IPS-20b (cell line): ENCODE measurements at regions not wholly inside any gene's neighbourhood (a gene's known extent, or its start where the extent isn't known, plus 50 kb on each side); places are given as distances from the start of the nearest gene placed in this dataset.
"Not testable (repeated sequence)": the region's sequence is repeated elsewhere in the genome, so short reads cannot be mapped to it uniquely, and the experiment has no call there.

Experiments
- H3K27ac ChIP-seq: one replicate; pipeline ENCODE4 v1.5.1; 2013; ENCODE audit warnings: low read length
- H3K27me3 ChIP-seq: 2 replicates; pipeline ENCODE4 v1.6.1; 2013; ENCODE audit warnings: mild to moderate bottlenecking, low read length, inconsistent platforms; ENCODE audit not compliant: insufficient read depth
- H3K36me3 ChIP-seq: 2 replicates; pipeline ENCODE4 v1.6.1; 2013; ENCODE audit warnings: low read depth, mild to moderate bottlenecking, inconsistent platforms, low read length, moderate library complexity; ENCODE audit not compliant: insufficient read depth
- H3K4me1 ChIP-seq: 2 replicates; pipeline ENCODE4 v1.6.1; 2013; ENCODE audit warnings: mild to moderate bottlenecking, control low read depth, inconsistent platforms, low read length, moderate library complexity; ENCODE audit not compliant: insufficient read depth
- H3K4me3 ChIP-seq: 2 replicates; pipeline ENCODE4 v1.5.1; 2013; ENCODE audit warnings: mild to moderate bottlenecking, low read length, inconsistent platforms
- H3K9ac ChIP-seq: 2 replicates; pipeline ENCODE4 v1.6.1; 2013; ENCODE audit warnings: low read depth, mild to moderate bottlenecking, inconsistent platforms, low read length, moderate library complexity
- H3K9me3 ChIP-seq: 2 replicates; pipeline ENCODE4 v1.6.1; 2013; ENCODE audit warnings: mild to moderate bottlenecking, low read depth, low read length, inconsistent platforms; ENCODE audit not compliant: insufficient read depth

GRCh38 chr9:104345061-104345460 is 159.0 kb upstream of the OR13F1 start:
- Histone ChIP-seq H3K36me3 (no peaks in the 10 kb centered on the region), H3K9ac (no peak overlapping the region), H3K27ac (no peak overlapping the region), H3K4me1 (no peaks in the 10 kb centered on the region), H3K4me3 (no peak overlapping the region), H3K27me3 (no peaks in the 10 kb centered on the region), H3K9me3 (no peaks in the 10 kb centered on the region)

GRCh38 chr9:104350541-104350940 is 153.5 kb upstream of the OR13F1 start:
- Histone ChIP-seq H3K4me3 (no peak overlapping the region), H3K9me3 (no peaks in the 10 kb centered on the region), H3K27ac (no peak overlapping the region), H3K27me3 (no peaks in the 10 kb centered on the region), H3K4me1 (no peaks in the 10 kb centered on the region), H3K9ac (no peak overlapping the region), H3K36me3 (no peaks in the 10 kb centered on the region)

GRCh38 chr9:104351726-104352125 is 152.3 kb upstream of the OR13F1 start:
- Histone ChIP-seq H3K36me3 (no peaks in the 10 kb centered on the region), H3K9me3 (no peaks in the 10 kb centered on the region), H3K27ac (no peak overlapping the region), H3K9ac (no peak overlapping the region), H3K4me3 (no peak overlapping the region), H3K4me1 (no peaks in the 10 kb centered on the region), H3K27me3 (no peaks in the 10 kb centered on the region)

- H3K36me3 ChIP-seq: no peaks in the 10 kb centered on the region
- H3K27ac ChIP-seq: no peak overlapping the region
- H3K9ac ChIP-seq: no peak overlapping the region
- H3K4me3 ChIP-seq: no peak overlapping the region
- no peaks in the 10 kb centered on the region for H3K27me3 ChIP-seq
- H3K4me1 ChIP-seq: no peaks in the 10 kb centered on the region
- H3K9me3 ChIP-seq: peaks cover 6% of the 10 kb centered on the region; the same call in 1 of the 2 replicates
These were observed 142.9 kb upstream of the OR13F1 start for GRCh38 chr9:104361207-104361606.

- no peak overlapping the region for H3K4me3 ChIP-seq
- H3K9ac ChIP-seq: no peak overlapping the region
- H3K36me3 ChIP-seq: no peaks in the 10 kb centered on the region
- H3K9me3 ChIP-seq: peaks cover 6% of the 10 kb centered on the region; the same call in 1 of the 2 replicates
- no peak overlapping the region for H3K27ac ChIP-seq
- H3K4me1 ChIP-seq: no peaks in the 10 kb centered on the region
- H3K27me3 ChIP-seq: no peaks in the 10 kb centered on the region
These were observed 141.1 kb upstream of the OR13F1 start for GRCh38 chr9:104362912-104363472.

GRCh38 chr9:104367507-104367906 is 136.6 kb upstream of the OR13F1 start:
- Histone ChIP-seq H3K4me1 (no peaks in the 10 kb centered on the region), H3K27ac (no peak overlapping the region), H3K27me3 (no peaks in the 10 kb centered on the region), H3K9ac (no peak overlapping the region), H3K9me3 (peaks cover 6% of the 10 kb centered on the region; the same call in 1 of the 2 replicates), H3K36me3 (no peaks in the 10 kb centered on the region), H3K4me3 (no peak overlapping the region)

GRCh38 chr9:104368318-104368717 is 135.7 kb upstream of the OR13F1 start:
- H3K4me1 ChIP-seq, H3K36me3 ChIP-seq, H3K9ac ChIP-seq, H3K4me3 ChIP-seq, H3K27me3 ChIP-seq, H3K9me3 ChIP-seq, H3K27ac ChIP-seq: not testable (repeated sequence)

- H3K9ac ChIP-seq: no peak overlapping the region
- H3K27ac ChIP-seq: no peak overlapping the region
- no peaks in the 10 kb centered on the region; the same call in 1 of the 2 replicates for H3K9me3 ChIP-seq
- H3K27me3 ChIP-seq: no peaks in the 10 kb centered on the region
- H3K4me3 ChIP-seq: no peak overlapping the region
- H3K36me3 ChIP-seq: no peaks in the 10 kb centered on the region
- H3K4me1 ChIP-seq: no peaks in the 10 kb centered on the region
These were observed 129.4 kb upstream of the OR13F1 start for GRCh38 chr9:104374711-104375110.

GRCh38 chr9:104386013-104386412 is 118.0 kb upstream of the OR13F1 start:
- no peak overlapping the region for H3K4me3 ChIP-seq
- no peaks in the 10 kb centered on the region for H3K36me3 ChIP-seq
- no peak overlapping the region for H3K27ac ChIP-seq
- no peaks in the 10 kb centered on the region for H3K9me3 ChIP-seq
- no peaks in the 10 kb centered on the region for H3K27me3 ChIP-seq
- no peak overlapping the region for H3K9ac ChIP-seq
- H3K4me1 ChIP-seq: peaks cover 3% of the 10 kb centered on the region; the same call in 1 of the 2 replicates

GRCh38 chr9:104386425-104387069 is 117.5 kb upstream of the OR13F1 start:
- H3K27ac ChIP-seq: no peak overlapping the region
- no peaks in the 10 kb centered on the region for H3K27me3 ChIP-seq
- no peaks in the 10 kb centered on the region for H3K36me3 ChIP-seq
- H3K4me3 ChIP-seq: no peak overlapping the region
- no peak overlapping the region for H3K9ac ChIP-seq
- H3K4me1 ChIP-seq: peaks cover 3% of the 10 kb centered on the region; the same call in 1 of the 2 replicates
- H3K9me3 ChIP-seq: no peaks in the 10 kb centered on the region

- H3K27me3 ChIP-seq: no peaks in the 10 kb centered on the region
- H3K9ac ChIP-seq: no peak overlapping the region
- H3K4me1 ChIP-seq: peaks cover 3% of the 10 kb centered on the region; the same call in 1 of the 2 replicates
- H3K9me3 ChIP-seq: no peaks in the 10 kb centered on the region
- H3K36me3 ChIP-seq: no peaks in the 10 kb centered on the region
- no peak overlapping the region for H3K27ac ChIP-seq
- H3K4me3 ChIP-seq: no peak overlapping the region
These were observed 116.0 kb upstream of the OR13F1 start for GRCh38 chr9:104388071-104388470.

GRCh38 chr9:104389341-104389740 is 114.7 kb upstream of the OR13F1 start:
- H3K36me3 ChIP-seq: no peaks in the 10 kb centered on the region
- H3K27me3 ChIP-seq: no peaks in the 10 kb centered on the region
- no peaks in the 10 kb centered on the region for H3K9me3 ChIP-seq
- no peak overlapping the region for H3K4me3 ChIP-seq
- H3K9ac ChIP-seq: no peak overlapping the region
- H3K4me1 ChIP-seq: peaks cover 3% of the 10 kb centered on the region; the same call in 1 of the 2 replicates
- no peak overlapping the region for H3K27ac ChIP-seq
